Posterior vena cava (tissue), 2 donors: ENCODE measurements at regions not wholly inside any gene's neighbourhood (a gene's known extent, or its start where the extent isn't known, plus 50 kb on each side); places are given as distances from the start of the nearest gene placed in this dataset.

Experiments
- DNase-seq: peaks from one replicate; pipeline ENCODE4 v3.0.0-alpha.2; 2020; ENCODE audit warnings: low spot score
- intact Hi-C, 2 donors: fragments of 100-400 bp; cut with DNase I; formaldehyde crosslinking; loops; one replicate each; pipeline versions ENCODE4 v1.14.1 to v1.14.2; 2022 to 2023
- donor health status: DM: yes; HTN: yes; CAD: no.
- donor health status: DM: yes; HTN: yes; CAD: no.

DNA sequence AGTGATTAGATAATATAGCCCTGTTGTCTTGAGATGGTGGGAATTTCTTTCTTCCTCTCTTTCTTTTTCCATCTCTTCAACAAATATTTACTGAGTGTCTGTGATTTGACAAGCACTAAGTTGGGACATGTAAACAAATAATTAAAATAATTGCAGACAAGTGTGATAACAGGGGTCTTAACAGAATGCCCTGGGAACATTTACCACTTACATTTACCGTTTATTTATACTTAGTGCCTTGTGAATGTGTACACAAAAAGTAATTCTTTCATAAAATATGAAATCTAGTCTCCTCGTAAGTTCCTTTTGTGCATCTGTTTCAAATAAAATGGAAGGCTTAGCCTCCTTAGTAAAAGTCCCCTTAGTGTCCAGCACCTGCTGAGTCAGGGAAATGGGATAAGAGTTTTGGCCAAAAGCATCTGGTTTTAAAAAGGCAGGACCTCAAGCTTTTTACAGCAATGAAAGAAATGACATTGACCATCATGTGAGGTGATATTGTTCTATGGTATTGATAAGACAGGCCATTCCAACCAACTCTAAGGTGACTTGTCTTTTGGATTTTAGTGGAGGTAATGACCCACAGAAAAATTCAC, 188.2 kb downstream of the HS3ST3B1 start:
- DNase-seq = no peak

DNA sequence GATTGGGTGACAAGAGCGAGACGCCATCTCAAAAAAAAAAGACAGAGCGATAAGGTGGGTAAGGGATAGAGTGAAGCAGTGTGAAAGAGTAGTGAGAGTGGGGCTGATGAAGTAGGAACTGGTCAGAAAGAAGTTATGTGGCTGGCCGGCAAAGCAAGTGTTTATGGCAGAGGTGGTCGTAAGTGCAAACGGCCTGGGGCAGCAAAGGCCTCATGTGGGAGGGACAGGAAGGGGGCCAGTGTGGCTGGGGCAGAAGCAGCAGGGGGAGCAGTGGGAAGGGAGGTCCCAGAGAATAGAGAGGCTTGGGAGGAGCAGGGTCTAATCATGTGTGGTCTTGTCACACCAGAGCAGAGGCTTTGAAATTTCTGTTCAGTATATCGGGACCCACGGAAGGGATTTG, 186.2 kb downstream of the HS3ST3B1 start:
- intact Hi-C loops = no loop called here
- DNase-seq = no peak

More for the DNA sequence above, 188.2 kb downstream of the HS3ST3B1 start:
- intact Hi-C loops = no loop called here

DNA sequence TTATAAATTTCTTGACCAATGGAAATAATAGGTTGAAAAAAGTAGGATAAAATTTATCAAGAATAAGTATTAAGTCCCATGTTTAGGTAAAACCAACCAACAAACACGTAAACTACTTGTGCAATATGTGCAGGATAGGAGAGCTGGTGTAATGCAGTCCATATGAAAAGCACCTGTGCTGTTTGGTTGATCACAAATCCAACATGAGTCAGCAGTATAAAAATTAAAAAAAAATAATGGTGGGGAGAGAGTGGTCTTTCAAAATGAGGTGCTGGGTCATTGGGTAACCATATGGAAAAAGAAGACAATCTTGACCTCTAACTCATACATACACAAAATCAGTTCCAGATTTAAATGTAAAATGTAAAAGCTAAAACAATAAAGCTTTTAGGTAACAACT, 181.8 kb downstream of the HS3ST3B1 start:
- intact Hi-C loops = no loop called here
- DNase-seq = no peak

DNA sequence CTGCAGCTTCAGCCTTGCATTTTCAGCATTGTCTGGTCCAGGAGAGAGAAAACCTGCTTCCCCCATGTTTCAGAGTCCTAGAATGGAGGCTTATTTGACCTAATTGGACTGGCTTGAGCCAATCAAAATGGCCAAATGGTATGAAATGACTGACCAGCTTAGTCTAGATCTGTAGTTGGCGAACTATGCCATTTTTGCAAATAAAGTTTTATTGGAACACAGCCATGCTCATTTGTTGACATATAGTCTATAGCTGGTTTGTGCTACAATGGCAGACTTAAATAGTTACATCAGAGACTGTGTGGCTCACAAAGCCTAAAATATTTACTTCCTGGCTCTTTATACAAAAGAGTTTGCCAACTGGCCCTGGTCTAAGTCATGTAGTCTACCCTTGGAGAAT, 180.8 kb downstream of the HS3ST3B1 start:
- intact Hi-C loops = no loop called here
- no peak for DNase-seq

DNA sequence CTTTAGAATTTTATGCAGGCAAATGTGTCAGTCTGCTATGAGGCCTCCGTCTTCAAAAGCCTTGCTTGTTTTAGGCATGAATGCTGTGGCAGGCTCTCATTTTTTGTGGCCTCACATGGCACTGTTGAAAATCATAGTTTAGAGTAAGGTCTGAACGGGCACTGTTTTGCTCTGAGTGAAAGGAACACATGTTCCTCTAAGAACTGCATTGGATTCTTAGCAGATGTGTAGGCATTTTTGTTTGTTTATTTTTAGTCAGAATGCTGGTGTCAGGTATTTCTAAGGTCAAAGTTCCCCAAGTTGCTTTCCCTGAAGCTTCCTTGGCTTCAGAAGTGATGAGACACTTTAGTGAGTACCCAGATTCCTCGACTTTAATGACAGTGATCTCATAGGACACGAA, 173.7 kb downstream of the HS3ST3B1 start:
- no peak for DNase-seq
- intact Hi-C loops = no loop called here

DNA sequence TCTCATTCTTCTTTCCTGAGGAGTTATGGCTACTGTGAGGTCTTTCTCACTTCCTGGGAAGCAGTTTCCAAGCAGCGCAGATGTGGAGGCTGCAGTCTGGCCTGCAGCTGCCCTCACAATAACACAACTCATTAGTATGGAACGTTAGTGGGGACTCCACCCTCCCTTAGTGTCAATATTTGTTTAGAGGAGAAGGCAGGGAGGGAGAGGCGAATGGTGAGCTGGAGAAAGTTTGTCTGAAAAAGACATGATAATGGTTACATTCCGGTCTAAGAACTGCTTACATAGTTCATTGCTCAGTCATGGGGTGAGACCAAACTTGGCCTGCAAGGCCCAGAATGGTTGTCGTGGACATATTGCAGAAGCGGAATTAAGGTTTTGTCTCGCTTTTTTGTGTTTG, 170.2 kb downstream of the HS3ST3B1 start:
- no peak for DNase-seq

DNA sequence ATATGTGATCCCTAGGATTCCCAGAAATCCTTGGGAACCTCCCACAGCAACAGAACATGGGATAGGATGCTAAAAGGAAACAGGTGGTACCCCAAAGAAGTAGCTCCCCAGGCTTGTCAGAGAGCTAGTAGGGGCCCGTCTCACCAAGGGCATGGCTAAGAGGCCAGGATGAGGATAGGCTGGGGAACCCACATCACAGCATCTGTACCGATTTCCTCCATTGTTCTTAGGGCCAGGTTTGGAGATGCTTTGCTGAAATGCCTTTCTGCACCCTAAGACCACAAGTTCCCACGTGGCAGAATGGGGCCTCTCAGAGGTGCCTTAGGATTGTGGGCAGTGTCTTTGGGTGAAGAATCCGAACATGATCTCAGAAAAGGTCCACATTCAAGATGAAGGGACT, 169.5 kb downstream of the HS3ST3B1 start:
- intact Hi-C loops = no loop called here
- no peak for DNase-seq

More for the DNA sequence above, 170.2 kb downstream of the HS3ST3B1 start:
- intact Hi-C loops = no loop called here

DNA sequence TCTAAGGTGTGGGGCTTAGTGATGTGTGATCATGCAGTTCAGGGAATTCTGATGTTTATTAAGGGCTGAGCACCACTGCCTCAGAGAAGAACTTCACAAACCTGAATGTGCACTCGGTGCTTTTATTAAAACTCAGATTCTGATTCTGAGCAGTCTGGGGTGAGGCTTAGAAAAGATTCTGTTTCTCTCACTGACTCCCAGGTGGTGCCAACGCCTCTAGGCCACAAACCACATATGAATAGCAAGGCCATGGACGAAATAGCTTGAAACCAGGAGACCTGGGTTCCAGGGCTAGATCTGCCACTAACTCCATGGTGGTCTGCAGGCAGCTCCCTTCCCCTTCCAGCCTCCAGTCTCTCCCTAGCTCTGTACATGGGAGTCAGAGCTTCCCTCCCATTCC, 169.1 kb downstream of the HS3ST3B1 start:
- no peak for DNase-seq
- intact Hi-C loops = no loop called here

DNA sequence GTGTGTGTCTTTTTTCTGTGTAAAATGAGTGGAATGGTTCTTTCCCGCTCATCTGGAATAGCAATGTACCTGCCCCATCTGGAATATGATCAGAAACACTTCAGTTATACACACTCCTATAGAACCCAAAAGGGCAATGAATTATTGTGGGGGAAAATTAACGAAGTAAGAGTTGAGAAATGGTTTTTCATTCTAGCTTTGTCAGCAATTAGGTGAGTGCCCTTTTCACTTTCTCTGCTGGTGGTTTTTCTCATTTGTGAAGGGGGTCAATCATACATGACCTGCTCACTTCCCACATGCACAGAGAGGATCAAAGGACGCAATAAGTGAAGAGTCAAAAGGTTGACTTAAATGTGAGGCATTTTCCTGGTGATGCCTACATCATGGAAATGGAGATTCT, 168.0 kb downstream of the HS3ST3B1 start:
- DNase-seq = no peak
- intact Hi-C loops = no loop called here

DNA sequence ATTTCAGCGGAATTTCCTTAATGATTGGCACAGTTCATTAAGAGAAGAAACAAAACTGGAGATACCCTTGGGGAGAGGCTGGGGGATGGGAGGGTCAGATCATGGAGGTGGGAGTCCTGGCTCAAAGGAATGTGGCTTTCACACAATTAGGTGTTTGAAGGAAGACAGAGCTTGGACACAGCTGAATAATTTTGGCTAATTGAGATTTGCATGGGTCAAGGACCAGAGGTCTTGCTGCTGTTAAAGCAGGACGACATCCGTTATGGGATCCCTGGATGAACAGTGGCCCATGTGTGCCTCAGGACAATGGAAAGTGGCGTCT, 160.3 kb downstream of the HS3ST3B1 start:
- intact Hi-C loops = no loop called here
- DNase-seq = no peak

DNA sequence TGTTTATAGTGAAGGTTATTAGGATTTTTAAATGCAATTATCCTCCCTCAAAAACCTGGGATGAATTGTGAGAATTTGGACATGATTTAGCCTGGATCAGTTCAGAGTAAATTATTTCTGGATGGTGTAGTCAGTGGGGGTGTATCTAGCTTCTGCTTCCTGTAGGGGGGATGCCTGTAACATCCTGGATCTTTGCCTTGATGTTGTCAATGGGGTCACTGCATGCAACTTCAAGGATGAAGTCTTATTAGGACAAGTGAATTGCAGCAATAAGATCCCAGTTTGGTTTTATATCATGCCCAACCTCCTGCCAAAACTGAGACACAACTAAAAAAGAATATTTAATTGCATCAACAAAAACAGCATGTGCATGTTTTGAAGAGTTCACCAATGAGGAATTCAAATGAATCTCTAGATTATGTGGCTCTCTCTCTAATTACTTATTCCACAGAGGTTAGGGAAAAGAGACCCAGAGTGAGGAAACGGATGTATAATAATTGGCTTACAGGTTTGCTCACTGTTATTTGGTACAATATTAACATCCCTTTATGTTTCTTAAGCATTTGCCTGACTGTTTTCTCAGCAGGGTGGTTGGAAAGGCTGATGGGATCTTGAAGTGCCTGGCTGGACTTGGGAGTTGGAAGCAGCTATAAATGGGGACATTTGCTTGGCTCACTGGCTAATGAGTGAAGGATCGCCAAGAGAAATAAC, 159.8 kb downstream of the HS3ST3B1 start:
- DNase-seq = no peak
- intact Hi-C loops = no loop called here

DNA sequence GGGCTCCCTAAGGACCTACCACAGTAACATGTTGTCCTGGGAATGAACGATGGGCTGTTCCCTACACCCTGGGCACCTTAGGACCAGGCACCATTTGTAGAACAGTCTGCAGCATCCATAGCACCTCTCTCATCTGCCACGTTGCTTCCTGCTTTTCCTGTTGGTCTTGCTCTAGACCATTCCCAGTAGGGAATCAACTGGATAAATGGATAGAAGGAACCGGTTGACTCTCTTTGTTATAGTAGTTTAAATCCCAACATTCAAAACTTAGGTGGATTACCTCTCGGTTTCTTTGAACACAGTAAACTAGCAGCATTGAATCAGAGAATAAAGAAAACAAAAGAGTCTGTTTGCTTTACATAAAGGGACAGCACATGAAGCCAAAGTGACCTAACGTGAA, 159.1 kb downstream of the HS3ST3B1 start:
- intact Hi-C loops = no loop called here
- DNase-seq = no peak

DNA sequence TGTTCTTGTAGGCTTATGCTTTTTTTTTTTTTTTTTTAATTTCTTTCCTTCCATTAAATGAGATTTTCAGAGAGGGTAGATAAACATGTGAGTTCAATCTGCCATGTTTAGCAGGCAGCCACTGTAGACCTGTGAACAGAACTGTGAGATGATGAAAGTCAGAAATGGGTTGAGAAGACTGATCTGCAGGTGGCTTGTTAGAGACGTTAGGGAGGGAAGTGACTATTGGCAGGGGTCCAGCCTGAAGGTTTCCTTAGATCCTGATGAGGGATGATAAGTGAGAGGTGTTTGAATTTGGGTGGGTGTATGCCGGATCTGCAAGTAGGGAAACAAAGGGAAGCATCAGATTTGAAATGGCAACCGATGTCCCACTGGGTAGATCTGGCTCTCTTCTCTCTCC, 157.8 kb downstream of the HS3ST3B1 start:
- no peak for DNase-seq
- intact Hi-C loops = no loop called here

DNA sequence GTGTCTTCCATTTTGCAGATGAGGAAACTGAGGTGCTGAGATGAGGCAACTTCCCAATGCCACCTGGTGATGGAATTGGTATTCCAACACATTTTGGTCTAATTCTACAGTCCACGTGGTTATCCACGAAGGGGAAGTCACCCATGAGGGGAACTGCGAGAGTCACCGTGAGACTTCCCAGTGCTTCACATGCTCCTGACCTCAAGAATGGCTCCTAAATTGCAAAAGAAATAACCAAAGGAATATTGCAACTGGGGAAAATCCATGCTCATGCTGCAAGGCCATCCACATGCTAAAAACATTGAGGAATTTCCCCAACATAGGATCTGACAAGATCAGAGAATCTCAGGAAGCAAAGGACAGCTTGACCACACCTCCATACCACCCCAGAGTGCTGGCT, 153.9 kb downstream of the HS3ST3B1 start:
- intact Hi-C loops = no loop called here
- DNase-seq = no peak

DNA sequence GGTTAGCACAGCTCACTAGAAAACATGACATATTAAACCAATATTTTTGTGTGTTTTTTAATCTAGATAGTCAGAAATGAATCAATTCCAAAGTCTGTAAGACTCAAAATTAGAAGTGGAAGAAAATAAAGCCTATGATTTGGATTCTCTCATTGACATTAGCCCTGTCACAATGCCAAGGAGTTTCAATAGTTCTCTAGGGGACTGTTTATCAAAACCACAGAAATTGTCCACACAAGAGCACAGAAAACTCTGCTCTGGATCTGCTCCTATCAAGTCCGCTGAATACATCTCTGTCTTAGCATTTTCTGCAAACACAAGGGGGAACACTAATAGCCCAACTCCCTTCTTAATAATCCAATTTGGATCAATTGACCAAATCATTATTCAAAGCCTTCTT, 152.0 kb downstream of the HS3ST3B1 start:
- intact Hi-C loops = no loop called here
- no peak for DNase-seq

DNA sequence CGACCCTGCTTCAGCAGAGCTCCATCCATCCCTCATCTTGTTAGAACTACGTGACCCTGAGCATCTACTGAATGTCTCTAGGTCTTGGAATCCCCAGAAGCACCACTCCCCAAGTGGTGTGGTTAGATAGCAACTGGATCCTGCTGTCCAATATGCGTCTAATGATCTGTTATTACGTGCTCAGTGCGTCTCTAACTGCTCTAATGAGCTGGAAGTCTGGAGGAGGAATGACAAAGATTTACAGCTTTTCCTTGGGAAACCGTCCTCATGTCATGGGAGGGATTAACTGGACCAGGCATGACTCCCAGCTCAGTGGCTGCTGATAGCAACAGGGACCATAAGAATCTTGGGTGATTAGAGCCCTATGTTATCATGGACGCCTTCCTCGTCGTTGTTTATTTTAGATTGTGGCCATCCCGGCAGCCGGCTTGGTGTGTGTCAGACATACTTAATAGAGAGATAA, 150.9 kb downstream of the HS3ST3B1 start:
- intact Hi-C loops = no loop called here
- no peak for DNase-seq

DNA sequence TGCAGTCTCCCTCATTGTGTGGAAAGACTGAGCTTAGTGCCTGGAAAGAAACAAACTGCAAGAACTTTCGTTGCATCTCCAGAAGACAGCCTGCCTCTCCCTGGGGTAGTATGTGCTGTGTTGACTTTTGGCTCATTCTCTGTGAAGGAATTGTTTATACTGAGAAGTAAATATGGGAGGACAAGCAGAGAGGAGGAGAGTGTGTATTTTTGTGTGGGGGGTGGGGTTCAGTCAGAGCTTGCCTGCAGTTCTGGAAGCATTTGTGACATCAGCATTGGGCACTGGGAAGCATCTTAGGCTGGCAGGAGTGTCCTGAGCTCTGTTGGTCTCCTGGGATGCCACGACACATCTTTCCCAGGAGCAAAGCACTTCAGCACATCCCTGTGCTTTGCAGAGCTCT, 147.9 kb downstream of the HS3ST3B1 start:
- intact Hi-C loops = no loop called here

DNA sequence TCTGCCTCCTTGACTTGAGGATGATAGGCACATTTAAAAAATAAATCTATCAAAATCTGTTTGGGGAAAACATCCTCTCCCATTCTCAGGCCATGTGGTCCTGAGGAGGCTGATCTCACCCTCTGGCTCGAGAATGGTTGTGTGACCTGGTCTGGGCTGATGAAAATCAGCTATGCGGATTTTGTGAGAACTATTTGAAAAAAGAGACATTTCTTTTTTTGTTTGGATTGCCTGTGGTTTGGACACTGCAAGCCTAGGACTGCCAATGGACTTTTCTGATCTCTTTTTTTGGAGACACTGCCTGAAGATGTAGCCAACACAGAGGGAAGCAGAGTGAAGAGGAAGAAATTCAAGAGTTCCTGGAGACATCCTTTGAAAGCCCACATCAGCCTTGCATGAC, 145.9 kb downstream of the HS3ST3B1 start:
- intact Hi-C loops = no loop called here
- no peak for DNase-seq

More for the DNA sequence above, 147.9 kb downstream of the HS3ST3B1 start:
- DNase-seq = no peak

DNA sequence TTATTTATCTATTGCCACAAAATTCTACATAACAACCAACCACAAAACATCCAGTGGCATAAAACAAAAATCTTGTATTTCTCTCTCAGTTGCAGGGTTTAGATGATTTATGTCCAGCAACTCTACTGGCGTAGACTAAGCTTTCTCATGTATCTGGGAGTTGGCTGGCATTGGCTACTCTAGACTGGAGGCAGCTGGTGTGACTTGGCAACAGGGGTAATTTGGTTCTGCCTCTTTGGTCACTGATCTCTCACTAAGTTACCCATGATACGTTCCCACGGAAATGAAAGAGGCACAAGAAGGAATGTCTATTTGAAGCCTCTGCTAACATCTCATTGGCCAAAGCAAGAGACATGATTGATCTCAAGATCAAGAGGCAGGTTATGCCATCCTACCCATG, 144.0 kb downstream of the HS3ST3B1 start:
- intact Hi-C loops = no loop called here
- DNase-seq = no peak

DNA sequence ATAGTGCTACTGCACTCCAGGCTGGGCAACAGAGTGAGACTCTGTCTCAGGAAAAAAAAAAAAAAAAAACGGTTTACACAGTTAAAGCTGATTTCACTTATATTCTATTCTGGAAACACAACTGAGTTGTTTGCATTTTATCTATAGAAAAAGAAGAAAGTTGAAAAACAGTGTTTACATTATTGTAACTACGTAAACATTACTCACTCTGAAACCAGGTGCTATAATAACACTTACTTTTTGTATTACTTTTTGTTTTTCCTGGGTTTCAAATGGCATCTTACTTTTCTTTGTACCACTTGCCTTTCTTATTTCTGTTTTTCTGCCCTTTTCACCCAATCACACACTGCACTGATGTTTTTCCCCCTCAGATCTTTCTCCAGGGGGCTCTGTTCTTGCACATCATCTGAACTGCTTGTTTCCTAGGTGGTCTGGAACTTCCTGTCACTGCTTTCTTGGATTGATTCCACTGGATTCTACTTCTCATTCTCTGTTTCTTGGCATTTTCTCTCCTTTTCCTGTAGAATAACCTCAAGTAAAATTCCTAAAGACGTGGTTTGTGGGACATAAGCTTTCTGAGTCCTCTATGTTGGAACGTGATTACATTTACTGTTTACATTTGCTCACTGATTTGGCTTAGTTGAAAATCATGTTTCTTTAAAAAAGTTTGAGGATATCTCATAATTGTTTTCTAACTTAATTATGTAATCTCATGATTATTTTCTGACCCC, 142.1 kb downstream of the HS3ST3B1 start:
- DNase-seq = no peak
- intact Hi-C loops = no loop called here

DNA sequence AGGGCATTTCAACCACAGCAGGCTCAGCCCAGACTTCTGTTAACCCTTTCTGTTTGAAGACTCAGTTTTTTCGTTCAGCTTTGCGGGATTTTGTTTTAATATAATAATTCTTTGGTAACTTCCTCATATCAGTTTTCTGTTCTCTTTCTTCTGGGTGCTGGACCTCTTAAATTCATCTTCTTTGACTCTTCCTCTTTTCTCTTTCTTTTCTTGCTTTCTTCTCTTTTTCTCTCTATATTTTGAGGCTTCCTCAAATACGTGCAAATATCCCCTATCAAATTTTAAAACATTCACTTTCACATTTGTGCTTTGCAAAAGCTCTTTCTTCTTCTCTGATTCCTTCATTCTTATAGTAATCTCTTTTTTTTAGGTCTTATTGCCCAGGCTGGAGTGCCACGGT, 136.3 kb downstream of the HS3ST3B1 start:
- intact Hi-C loops = no loop called here

More for the DNA sequence above, 136.3 kb downstream of the HS3ST3B1 start:
- DNase-seq = no peak
